ENCODE measurements at regions not wholly inside any gene's neighbourhood (a gene's known extent, or its start where the extent isn't known, plus 50 kb on each side); places are given as distances from the start of the nearest gene placed in this dataset.

GRCh38 chr4:119752936-119753335, 124.3 kb upstream of the PDE5A start:
- 70 to 73% methylated on average over 2 of the region's 2 CpGs for WGBS, 2 donors
- no peaks in the 10 kb centered on the region for H3K4me1 ChIP-seq

GRCh38 chr4:119750771-119751170, 122.2 kb upstream of the PDE5A start:
- no peak overlapping the region for H3K27ac ChIP-seq
- intact Hi-C loops (cut with DNase I): no loop called here
- ATAC-seq: no peak

More at GRCh38 chr4:119752936-119753335, 124.3 kb upstream of the PDE5A start:
- TF ChIP-seq POLR2A (IDR thresholded peaks at IDR 0.05): no peak
- no peak for DNase-seq
- H3K4me3 ChIP-seq: no peak overlapping the region
- H3K36me3 ChIP-seq (replicated peaks in 1 of 2; ENCODE audit: insufficient read depth in 1 of 2, low read depth in 2 of 2): no peaks in the 10 kb centered on the region
- H3K27ac ChIP-seq: no peak overlapping the region
- ATAC-seq: no peak
- intact Hi-C loops (cut with DNase I): no loop called here
- no peaks in the 10 kb centered on the region for H3K27me3 ChIP-seq
- H3K9me3 ChIP-seq: no peaks in the 10 kb centered on the region

GRCh38 chr4:119750048-119750447, 121.4 kb upstream of the PDE5A start:
- Histone ChIP-seq H3K36me3 (replicated peaks in 1 of 2; ENCODE audit: insufficient read depth in 1 of 2, low read depth in 2 of 2) (no peaks in the 10 kb centered on the region), H3K4me3 (no peak overlapping the region), H3K27me3 (no peaks in the 10 kb centered on the region), H3K9me3 (no peaks in the 10 kb centered on the region), H3K27ac (no peak overlapping the region), H3K4me1 (no peaks in the 10 kb centered on the region)
- DNase-seq (no peak), ATAC-seq (no peak)
- TF ChIP-seq CTCF (IDR thresholded peaks at IDR 0.05) (no peak), POLR2A (IDR thresholded peaks at IDR 0.05) (no peak)
- intact Hi-C loops (cut with DNase I): no loop called here

More at GRCh38 chr4:119750771-119751170, 122.2 kb upstream of the PDE5A start:
- H3K27me3 ChIP-seq: no peaks in the 10 kb centered on the region
- H3K9me3 ChIP-seq: no peaks in the 10 kb centered on the region
- no peak overlapping the region for H3K4me3 ChIP-seq
- 64 to 69% methylated on average over 1 of the region's 1 CpG for WGBS, 2 donors
- no peaks in the 10 kb centered on the region for H3K4me1 ChIP-seq
- no peak for DNase-seq
- H3K36me3 ChIP-seq (replicated peaks in 1 of 2; ENCODE audit: insufficient read depth in 1 of 2, low read depth in 2 of 2): no peaks in the 10 kb centered on the region
- no peak for TF ChIP-seq POLR2A (IDR thresholded peaks at IDR 0.05)
- TF ChIP-seq CTCF (IDR thresholded peaks at IDR 0.05): no peak

GRCh38 chr4:119748853-119749252, 120.2 kb upstream of the PDE5A start:
- no peaks in the 10 kb centered on the region for H3K36me3 ChIP-seq (replicated peaks in 1 of 2; ENCODE audit: insufficient read depth in 1 of 2, low read depth in 2 of 2)
- H3K4me1 ChIP-seq: no peaks in the 10 kb centered on the region
- no peaks in the 10 kb centered on the region for H3K9me3 ChIP-seq
- no peaks in the 10 kb centered on the region for H3K27me3 ChIP-seq
- WGBS, 2 donors: 60 to 77% methylated on average over 2 of the region's 2 CpGs
- DNase-seq (no peak), ATAC-seq (no peak)
- H3K4me3 ChIP-seq: no peak overlapping the region
- TF ChIP-seq CTCF (IDR thresholded peaks at IDR 0.05): no peak
- TF ChIP-seq POLR2A (IDR thresholded peaks at IDR 0.05): no peak
- H3K27ac ChIP-seq: no peak overlapping the region
- intact Hi-C loops (cut with DNase I): no loop called here

GRCh38 chr4:119746951-119747350, 118.3 kb upstream of the PDE5A start:
- TF ChIP-seq CTCF (IDR thresholded peaks at IDR 0.05): no peak
- no peak for TF ChIP-seq POLR2A (IDR thresholded peaks at IDR 0.05)
- Histone ChIP-seq H3K4me3 (no peak overlapping the region), H3K36me3 (replicated peaks in 1 of 2; ENCODE audit: insufficient read depth in 1 of 2, low read depth in 2 of 2) (no peaks in the 10 kb centered on the region), H3K27ac (no peak overlapping the region), H3K9me3 (no peaks in the 10 kb centered on the region), H3K4me1 (no peaks in the 10 kb centered on the region), H3K27me3 (no peaks in the 10 kb centered on the region)
- 79 to 89% methylated on average over 3 of the region's 3 CpGs for WGBS, 2 donors
- DNase-seq: peak in 1 of 4 donors; percentile 2
- intact Hi-C loops (cut with DNase I): no loop called here
- ATAC-seq: no peak
